ENCODE measurements at regions not wholly inside any gene's neighbourhood (a gene's known extent, or its start where the extent isn't known, plus 50 kb on each side); places are given as distances from the start of the nearest gene placed in this dataset.

DNA sequence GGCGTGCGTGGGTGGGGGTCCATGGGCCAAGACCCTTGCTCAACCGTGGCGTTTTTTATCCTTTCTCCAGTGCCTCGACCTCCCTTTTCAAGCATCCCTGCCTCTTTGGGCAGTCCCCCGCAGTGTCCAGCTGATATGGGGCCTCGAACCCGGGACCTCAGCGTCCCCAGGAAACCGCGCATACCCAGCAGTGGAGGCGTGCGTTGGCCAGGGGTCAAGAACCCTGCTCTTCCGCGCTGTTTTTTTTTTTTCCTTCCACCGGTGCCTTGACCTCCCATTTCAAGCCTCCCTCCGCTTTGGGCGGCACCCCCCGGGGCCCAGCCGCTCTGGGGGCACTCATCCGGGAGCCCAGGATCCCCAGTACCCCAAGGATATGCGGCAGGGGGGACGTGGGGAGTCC lies 325.8 kb downstream of the ALG10 start:
- no peak for DNase-seq

DNA sequence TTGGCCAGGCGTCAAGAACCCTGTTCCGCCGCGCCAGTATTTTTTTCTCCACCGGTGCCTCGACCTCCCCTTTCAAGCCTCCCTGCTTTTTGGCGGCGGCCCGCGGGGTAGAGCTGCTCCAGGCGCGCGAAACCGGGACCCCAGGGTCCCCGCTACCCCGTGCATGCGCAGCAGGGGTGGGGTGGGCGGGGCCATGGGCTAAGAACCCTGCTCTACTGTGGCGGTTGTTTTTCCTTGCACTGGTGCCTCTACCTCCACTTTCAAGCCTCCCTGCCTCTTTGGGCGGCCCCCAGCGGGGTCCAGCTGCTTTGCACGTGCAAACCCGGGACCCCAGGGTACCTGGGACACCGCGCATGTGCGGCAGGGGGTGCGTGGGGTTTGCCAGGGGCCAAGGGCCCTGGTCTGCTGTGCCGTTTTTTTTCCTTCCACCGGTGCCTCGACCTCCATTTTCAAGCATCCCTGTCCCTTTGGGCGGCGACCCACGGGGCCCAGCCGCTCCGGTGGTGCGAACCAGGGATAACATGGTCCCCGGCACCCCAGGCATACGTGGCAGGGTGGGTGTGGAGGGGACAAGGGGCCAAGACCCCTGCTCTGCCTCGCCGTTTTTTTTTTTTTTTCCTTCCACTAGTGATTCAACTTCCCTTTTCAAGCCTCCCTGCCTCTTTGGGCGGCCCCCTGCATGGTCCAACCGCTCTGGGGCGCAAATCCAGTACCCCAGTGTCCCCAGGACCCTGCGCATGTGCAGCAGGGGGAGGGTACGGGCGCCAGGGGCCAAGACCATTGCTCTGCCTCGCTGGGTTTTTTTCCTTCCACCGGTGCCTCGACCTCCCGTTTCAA lies 326.8 kb downstream of the ALG10 start:
- DNase-seq: no peak

DNA sequence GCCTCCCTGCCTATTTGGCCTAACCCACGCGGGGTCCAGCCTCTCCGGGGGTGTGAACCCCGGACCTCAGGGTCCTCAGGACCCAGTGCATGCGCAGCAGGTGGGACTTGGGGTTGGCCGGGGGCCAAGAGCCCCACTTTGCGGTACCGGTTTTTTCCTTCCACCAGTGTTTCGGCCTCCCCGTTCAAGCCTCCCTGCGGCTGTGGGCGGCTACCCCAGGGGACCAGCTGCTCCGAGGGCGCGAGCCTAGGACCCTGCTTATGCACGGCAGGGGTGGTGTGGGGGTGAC lies 327.3 kb downstream of the ALG10 start:
- DNase-seq: no peak

DNA sequence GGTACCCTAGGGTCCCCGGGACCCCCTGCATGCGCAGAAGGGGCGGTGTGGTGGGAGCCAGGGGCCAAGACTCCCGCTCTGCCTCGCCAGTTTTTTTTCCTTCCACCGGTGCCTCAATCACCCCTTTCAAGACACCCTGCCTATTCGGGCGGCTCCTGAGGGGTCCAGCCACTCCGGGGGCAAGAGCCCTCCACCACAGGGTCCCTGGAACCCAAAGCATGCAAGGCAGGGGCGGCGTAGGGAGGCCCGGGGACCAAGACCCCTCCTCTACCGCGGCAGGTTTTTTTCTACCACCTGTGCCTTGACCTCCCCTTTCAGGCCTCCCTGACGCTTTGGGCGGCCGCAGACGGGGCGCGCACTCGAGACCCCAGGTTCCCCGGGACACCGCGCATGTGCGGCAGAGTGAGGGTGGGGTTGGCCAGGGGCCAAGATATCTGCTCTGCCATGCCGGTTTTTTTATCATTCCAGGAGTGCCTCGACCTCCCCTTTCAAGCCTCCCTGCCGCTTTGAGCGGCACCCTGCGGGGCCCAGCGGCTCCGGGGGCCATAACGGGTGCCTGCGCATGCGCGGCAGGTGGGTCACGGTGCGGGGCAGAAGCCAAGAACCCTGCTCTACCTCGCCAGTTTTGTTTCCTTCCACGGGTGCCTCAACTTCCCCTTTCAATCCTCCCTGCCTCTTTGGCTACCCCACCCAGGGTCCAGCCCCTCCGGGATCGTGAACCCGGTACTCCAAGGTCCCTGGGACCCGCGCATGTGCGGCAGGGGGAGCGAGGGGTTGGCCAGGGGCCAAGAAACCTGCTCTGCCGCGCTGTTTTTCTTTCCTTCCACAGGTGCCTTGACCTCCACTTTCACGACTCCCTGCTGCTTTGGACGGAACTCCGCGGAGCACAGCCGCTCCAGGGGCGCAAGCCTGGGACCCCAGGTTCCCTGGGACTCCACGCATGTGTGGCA lies 328.1 kb downstream of the ALG10 start:
- DNase-seq: no peak

DNA sequence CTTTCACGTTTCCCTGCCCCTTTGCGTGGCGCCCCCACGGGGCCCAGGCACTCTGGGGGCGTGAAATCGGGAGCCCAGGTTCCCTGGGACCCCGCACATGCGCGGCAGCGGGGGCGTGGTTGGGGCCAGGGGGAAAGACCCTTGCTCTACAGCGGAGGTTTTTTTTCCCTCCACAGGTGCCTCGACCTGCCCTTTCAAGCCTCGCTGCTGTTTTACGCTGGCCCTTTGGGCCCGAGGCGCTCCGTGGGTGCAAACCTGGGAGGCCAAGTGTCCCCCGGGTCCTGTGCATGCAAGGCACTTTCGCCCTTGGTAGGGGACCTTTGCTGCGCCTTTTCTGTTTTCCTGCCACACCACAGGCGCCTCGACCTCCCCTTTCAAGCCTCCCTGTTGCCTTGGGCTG lies 329.8 kb downstream of the ALG10 start:
- no peak for DNase-seq

DNA sequence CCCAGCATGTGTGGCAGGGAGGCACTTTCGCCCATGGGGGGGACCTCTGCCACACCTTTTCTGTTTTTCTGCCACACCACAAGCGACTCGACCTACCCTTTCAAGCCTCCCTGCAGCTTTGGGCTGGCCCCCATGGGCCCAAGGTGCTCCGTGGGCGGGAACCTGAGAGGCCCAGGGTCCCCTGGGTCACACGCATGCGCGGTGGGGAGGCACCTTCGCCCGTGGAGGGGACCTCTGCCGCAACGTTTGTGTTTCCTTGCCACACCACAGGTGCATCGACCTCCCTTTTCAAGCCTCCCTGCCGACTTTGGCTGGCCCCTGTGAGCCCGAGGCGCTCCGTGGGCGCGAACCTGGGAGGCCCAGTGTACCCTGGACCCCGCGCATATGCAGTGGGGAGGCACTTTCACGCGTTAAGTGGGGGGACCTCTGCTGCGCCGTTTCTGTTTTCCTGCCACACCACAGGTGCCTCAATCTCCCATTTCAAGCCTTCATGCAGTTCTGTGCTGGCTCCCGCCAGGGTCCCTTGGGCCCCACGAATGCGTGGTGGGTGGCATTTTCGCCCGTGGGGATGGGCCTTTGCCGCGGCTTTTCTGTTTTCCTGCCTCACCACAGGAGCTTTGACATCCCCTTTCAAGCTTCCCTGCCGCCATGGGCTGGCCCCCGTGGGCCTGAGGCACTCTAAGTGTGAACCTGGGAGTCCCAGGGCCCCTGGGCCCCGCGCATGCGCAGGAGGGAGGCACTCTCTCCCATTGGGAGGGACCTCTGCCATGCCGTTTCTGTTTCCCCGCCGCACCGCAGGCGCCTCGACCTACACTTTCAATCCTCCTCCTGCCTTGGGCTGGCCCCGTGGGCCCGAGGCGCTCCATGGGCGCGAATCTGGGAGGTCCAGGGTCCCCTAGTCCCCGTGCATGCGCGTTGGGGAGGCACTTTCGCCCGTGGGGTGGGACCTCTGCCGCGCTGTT lies 332.2 kb downstream of the ALG10 start:
- no peak for DNase-seq

DNA sequence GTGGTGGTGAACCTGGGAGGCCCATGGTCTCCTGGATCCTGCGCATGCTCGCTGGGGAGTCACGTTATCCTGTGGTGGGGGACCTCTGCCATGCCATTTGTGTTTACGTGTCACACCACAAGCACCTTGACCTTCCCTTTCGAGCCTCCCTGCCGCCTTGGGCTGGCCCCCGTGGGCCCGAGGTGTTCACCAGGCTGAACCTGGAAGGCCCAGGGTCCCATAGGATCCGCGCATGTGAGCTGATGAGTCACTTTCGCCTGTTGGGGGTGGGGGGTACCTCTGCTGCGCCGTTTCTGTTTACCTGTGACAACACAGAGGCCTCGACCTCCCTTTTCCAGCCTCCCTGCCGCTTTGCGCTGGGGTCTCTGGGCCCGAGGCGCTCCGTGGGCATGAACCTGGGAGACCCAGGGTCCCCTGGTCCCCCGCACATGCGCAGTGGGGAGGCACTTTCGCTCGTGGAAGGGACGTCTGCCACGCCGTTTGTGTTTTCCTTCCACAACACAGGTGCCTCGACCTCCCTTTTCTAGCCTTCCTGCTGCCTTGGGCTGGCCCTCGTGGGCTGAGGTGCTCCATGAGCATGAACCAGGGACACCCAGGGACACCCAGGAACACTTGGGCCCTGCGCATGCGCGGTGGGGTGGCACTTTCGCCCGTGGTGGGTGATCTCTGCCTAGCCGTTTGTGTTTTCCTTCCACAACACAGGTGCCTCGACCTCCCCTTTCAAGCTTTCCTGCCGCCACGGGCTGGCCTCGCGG lies 334.1 kb downstream of the ALG10 start:
- DNase-seq: no peak

DNA sequence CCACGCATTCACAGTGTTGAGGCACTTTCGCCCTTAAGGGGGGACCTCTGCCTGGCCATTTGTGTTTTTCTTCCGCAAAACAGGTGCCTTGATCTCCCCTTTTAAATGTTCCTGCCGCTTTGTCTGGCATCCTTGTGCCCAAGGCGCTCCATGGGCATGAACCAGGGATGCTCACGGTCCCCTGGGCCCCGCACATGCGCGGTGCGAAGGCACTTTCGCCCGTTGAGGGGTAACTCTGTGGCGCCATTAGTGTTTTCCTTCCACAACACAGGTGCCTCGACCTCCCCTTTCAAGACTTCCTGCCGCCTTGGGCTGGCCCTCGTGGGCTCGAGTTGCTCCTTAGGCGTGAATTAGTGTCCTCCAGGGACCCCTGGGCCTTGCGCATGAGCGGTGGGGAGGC lies 335.5 kb downstream of the ALG10 start:
- DNase-seq: no peak

DNA sequence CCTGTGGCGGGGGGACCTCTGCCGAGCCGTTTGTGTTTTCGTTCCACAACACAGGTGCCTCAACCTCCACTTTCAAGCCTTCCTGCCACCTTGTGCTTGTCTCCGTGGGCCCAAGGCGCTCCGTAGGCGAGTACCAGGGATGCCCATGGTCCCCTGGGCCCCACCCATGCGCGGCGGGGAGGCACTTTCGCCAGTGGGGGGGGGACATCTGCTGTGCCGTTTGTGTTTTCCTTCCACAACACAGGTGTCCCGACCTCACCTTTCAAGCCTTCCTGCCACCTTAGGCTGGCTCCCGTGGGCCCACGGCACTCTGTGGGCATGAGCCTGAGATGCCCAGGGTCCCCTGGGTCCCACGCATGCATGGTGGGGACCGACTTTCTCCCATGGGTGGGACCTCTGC lies 335.9 kb downstream of the ALG10 start:
- DNase-seq: no peak

DNA sequence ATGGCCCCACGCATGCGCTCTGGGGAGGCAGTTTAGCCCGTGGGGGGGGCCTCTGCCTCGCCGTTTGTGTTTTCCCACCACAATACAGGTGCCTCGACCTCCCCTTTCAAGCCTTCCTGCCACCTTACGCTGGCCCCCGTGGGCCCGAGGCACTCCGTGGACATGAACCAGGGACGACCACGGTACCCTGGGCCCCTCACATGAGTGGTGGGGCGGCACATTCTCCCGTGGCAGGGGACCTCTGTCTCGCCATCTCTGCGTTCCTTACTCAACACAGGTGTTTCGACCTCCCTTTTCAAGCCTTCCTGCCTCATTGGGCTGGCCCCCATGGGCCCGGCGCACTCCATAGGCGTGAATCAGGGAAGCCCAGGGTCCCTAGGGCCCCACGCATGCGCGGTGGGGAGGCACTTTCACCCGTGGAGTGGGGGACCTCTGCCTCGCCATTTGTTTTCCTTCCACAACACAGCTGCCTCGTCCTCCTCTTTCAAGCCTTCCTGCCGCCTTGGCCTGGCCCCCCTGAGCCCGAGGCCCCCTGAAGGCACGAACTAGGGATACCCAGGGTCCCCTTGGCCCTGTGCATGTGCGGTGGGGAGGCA lies 339.5 kb downstream of the ALG10 start:
- no peak for DNase-seq

DNA sequence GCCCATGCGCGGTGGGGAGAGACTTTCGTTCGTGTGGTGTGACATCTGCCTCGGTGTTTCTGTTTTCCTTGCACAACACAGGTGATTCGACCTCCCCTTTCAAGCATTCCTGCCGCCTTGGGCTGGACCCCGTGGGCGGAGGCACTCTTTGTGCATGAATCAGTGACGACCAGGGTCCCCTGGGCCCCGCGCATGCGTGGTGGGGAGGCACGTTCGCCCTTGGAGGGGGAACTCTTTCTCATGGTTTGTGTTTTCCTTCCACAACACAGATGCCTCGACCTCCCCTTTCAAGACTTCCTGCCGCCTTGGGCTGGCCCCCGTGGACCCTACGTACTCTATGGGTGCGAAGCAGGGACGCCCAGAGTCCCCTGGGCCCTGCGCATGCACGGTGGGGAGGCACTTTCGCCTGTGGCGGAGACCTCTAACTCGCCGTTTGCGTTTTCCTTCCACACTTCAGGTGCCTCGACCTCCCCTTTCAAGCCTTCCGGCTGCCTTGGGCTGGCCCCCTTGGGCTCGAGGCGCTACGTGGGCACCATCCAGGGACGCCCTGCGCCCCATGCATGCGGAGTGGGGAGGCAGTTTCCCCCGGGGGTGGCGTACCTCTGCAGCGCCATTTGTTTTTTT lies 340.9 kb downstream of the ALG10 start:
- DNase-seq: no peak

DNA sequence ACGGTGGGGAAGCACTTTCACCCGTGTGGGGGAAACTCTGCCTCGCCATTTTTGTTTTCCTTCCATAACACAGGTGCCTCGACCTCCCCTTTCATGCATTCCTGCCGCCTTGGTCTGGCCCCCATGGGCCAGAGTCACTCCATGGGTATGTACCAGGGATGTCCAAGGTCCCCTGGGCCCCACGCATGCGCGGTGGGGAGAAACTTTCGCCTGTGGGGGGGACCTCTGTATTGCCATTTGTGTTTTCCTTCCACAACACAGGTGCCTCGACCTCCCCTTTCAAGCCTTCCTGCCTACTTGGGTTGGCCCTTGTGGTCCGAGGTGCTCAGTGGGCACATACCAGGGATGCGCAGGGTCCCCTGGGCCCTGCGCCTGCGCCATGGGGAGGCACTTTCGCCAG lies 345.8 kb downstream of the ALG10 start:
- no peak for DNase-seq

DNA sequence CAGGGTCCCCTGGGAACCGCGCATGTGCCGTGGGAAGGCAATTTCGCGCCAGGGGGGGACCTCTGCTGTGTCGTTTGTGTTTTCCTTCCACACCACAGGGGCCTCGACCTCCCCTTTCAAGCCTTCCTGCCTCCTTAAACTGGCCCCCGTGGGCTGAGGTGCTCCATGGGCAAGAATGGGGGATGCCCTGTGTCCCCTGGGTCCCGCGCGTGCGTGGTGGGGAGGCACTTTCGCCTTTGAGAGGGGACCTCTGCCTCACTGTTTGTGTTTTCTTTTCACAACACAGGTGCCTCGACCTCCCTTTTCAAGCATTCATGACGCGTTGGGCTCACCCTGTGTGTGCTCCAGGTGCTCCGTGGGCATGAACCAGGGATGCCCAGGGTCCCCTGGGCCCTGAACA lies 348.8 kb downstream of the ALG10 start:
- no peak for DNase-seq

DNA sequence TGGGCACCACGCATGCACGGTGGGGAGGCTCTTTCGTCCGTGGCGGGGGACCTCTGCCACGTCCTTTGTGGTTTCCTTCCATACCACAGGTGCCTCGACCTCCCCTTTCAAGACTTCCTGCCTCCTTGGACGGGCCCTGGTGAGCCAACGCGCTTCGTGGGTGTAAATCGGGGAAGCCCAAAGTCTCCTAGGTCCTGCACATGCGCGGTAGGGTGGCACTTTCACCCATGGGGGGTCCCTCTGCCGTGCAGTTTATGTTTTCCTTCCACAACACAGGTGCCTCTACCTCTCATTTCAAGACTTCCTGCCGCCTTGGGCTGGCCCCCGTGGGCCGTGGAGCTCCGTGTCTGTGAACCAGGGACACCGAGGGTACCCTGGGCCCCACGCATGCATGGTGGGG lies 349.7 kb downstream of the ALG10 start:
- no peak for DNase-seq

DNA sequence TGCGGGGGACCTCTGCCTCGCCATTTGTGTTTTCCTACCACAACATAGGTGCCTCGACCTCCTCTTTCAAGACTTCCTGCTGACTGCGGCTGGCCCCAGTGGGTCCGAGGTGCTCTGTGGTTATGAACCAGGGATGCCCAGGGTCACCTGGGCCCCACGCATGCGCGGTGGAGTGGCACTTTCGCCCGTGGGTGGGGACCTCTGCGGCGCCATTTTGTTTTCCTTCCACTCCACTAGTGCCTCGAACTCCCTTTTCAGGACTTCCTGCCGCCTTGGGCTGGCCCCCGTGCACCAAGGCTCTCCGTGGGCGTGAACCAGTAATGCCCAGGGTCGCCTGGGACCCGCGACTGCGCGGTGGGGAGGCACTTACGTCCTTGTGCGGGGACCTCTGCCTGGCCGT lies 351.6 kb downstream of the ALG10 start:
- no peak for DNase-seq

DNA sequence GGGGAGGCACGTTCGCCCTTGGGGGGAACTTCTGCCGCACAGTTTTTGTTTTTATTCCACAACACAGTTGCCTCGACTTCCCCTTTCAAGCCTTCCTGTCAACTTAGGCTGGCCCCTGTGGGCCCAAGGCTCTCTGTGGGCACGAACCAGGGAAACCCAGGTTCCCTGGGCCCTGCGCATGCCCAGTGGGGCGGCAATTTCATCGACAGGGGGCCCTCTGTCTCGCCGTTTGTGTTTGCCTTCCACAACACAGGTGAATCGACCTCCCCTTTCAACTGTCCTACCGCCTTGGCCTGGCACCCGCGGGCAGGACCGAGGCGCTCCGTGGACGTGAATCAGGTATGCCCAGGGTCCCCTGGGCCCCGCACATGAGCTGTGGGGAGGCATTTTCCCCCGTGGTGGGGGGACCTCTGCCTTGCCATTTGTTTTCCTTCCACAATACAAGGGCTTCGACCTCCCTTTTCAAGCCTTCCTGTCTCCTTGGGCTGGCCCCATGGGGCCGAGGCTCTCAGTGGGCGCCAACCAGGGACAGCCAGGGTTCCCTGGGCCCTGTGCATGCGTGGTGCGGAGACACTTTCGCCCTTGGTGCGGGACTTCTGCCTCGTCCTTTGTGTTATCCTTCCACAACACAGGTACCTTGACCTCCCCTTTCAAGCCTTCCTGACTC lies 354.0 kb downstream of the ALG10 start:
- DNase-seq: no peak

DNA sequence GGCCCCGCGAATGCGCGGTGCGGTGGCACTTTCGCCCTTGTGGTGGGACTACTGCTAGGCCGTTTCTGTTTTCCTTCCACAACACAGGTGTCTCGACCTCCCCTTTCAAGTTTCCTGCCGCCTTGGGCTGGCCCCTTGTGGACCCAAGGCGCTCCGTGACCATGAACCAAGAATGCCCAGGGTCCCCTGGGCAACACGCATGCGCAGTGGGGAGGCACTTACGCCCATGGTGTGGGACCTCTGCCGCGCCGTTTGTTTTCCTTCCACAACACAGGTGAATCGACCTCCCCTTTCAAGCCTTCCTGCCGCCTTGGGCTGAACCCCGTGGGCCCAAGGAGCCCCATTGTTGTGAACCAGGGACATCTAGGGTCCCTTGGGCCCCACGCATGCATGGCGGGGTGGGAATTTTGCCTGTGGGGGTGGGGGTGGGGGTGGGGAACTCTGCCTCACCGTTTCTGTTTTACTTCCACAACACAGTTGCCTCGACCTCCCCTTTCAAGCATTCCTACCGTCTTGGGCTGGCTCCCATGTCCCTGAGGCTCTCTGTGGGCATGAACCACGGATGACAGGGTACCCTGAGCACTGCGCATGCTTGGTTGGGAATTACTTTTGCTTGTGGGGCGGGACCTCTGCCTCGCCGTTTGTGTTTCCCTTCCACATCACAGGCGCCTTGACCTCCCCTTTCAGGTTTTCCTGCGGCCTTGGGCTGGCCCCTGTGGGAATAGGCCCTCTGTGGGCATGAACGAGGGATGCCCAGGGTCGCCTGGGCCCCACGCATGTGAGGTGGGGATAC lies 355.1 kb downstream of the ALG10 start:
- DNase-seq: no peak

DNA sequence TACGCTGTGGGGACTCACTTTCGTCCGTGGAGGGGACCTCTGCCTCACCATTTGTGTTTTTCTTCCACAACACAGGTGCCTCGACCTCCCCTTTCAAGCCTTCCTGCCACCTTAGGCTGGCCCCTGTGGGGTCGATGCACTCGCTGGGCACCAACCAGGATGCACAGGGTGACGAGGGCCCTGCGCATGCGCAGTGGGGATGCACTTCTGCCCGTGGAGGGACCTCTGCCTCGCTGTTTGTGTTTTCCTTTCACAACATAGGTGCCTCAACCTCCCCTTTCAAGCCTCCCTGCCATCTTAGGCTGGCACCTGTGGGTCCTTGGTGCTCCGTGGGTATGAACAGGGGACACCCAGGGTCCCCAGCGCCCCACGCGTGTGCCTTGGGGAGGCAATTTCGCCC lies 356.8 kb downstream of the ALG10 start:
- DNase-seq: no peak

DNA sequence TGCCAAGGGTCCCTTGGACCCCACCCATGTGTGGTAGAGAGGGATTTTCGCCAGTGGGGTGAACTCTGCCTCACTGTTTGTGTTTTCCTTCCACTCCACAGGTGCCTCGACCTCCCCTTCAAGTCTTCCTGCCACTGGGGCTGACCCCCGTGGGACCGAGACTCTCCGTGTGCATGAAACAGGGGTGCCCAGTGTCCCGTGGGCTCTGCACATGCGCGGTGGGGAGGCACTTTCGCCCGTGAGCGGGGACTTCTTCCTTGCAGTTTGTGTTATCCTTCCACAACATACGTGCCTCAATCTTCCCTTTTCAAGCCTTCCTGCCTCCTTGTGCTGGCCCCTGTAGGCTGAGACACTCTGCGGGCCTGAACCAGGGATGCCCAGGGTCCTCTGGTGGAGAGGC lies 362.4 kb downstream of the ALG10 start:
- DNase-seq: no peak

DNA sequence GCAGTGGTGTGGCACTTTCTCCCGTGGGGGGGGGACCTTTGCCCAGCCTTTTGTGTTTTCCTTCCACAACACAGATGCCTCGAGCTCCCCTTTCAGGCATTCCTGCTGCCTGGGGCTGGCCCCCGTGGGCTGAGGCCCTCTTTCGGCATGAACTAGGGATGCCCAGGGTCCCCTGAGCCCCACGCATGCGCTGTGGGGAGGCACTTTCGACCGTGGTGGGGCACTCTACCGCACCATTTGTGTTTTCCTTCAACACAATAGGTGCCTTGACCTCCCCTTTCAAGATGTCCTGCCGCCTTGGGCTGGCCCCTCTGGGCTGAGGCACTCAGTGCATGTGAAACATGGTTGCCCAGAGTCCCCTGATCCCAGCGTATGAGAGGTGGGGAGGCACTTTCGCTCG lies 363.7 kb downstream of the ALG10 start:
- no peak for DNase-seq

Measured in activated CD4-positive, alpha-beta T cell treated with anti-CD3 and anti-CD28 coated beads, Interleukin-2, amount 50 U/mL, for 4 hours (primary cell).